Naive B cell (primary cell): ENCODE measurements at regions not wholly inside any gene's neighbourhood (a gene's known extent, or its start where the extent isn't known, plus 50 kb on each side); places are given as distances from the start of the nearest gene placed in this dataset.
"Not testable (repeated sequence)": the region's sequence is repeated elsewhere in the genome, so short reads cannot be mapped to it uniquely, and the experiment has no call there.

Source experiments
- ATAC-seq, 2 donors: fragments of 150-1000 bp; cut with Tn5 transposase; 2 replicates each; pipeline ENCODE4 v1.10.0; 2021; ENCODE audit warnings: low read depth in 2 of 2, mild to moderate bottlenecking in 2 of 2, moderate library complexity in 2 of 2
- DNase-seq: peaks from one replicate; pipeline ENCODE4 v3.0.0; 2022
- H3K27ac Mint-ChIP-seq, 6 donors: one replicate each; pipeline ENCODE4 v1.8.0; 2020 to 2022; ENCODE audit warnings: mild to moderate bottlenecking in 6 of 6, mixed read lengths in 6 of 6, moderate library complexity in 5 of 6, inconsistent platforms in 2 of 6
- H3K27me3 Mint-ChIP-seq, 3 donors: one replicate each; pipeline ENCODE4 v1.8.0; 2021 to 2022; ENCODE audit warnings: mixed read lengths in 3 of 3, mild to moderate bottlenecking in 1 of 3
- H3K36me3 Mint-ChIP-seq, 2 donors: one replicate each; pipeline ENCODE4 v1.8.0; 2020 to 2022; ENCODE audit warnings: mixed read lengths in 2 of 2, inconsistent platforms in 1 of 2, mild to moderate bottlenecking in 1 of 2
- H3K4me1 Mint-ChIP-seq, 3 donors: one replicate each; pipeline ENCODE4 v1.8.0; 2020 to 2022; ENCODE audit warnings: mixed read lengths in 3 of 3, inconsistent platforms in 1 of 3, mild to moderate bottlenecking in 1 of 3, moderate library complexity in 1 of 3
- H3K4me3 Mint-ChIP-seq, 8 donors: one replicate each; pipeline ENCODE4 v1.8.0; 2020 to 2022; ENCODE audit warnings: mild to moderate bottlenecking in 8 of 8, mixed read lengths in 8 of 8, moderate library complexity in 8 of 8, inconsistent platforms in 2 of 8
- H3K9me3 Mint-ChIP-seq, 7 donors: one replicate each; pipeline ENCODE4 v1.8.0; 2020 to 2022; ENCODE audit warnings: mixed read lengths in 7 of 7, mild to moderate bottlenecking in 5 of 7, inconsistent platforms in 2 of 7, moderate library complexity in 1 of 7

GRCh38 chr10:37584643-37585042, 272.8 kb downstream of the ZNF248 start:
- DNase-seq (no peak), ATAC-seq (no peak)
- Mint-ChIP-seq H3K9me3 (peaks cover 0 to 17% (median 12%) of the 10 kb centered on the region in 7 donors), H3K27ac (no peak overlapping the region), H3K4me1 (no peaks in the 10 kb centered on the region), H3K36me3 (no peaks in the 10 kb centered on the region), H3K4me3 (no peak overlapping the region), H3K27me3 (no peaks in the 10 kb centered on the region)

- Mint-ChIP-seq H3K9me3 (peaks cover 0 to 12% (median 9%) of the 10 kb centered on the region in 7 donors), H3K4me3 (no peak overlapping the region), H3K4me1 (no peaks in the 10 kb centered on the region), H3K36me3 (no peaks in the 10 kb centered on the region), H3K27me3 (no peaks in the 10 kb centered on the region), H3K27ac (no peak overlapping the region)
- DNase-seq, result no peak
- no peak for ATAC-seq
These were observed 275.2 kb downstream of the ZNF248 start for GRCh38 chr10:37582237-37582636.

- Mint-ChIP-seq H3K27ac (no peak overlapping the region), H3K4me1 (no peaks in the 10 kb centered on the region), H3K9me3 (peaks cover 0 to 27% (median 9%) of the 10 kb centered on the region in 7 donors), H3K36me3 (no peaks in the 10 kb centered on the region), H3K4me3 (no peak overlapping the region), H3K27me3 (no peaks in the 10 kb centered on the region)
- no peak for DNase-seq
- ATAC-seq, result no peak
These were observed 281.3 kb downstream of the ZNF248 start for GRCh38 chr10:37576154-37576553.

- no peak for ATAC-seq
- no peak for DNase-seq
- Mint-ChIP-seq H3K27me3 (no peaks in the 10 kb centered on the region), H3K4me1 (no peaks in the 10 kb centered on the region), H3K9me3 (peaks cover 2 to 26% (median 13%) of the 10 kb centered on the region in 7 donors), H3K36me3 (no peaks in the 10 kb centered on the region), H3K4me3 (no peak overlapping the region), H3K27ac (no peak overlapping the region)
These were observed 285.2 kb downstream of the ZNF248 start for GRCh38 chr10:37572206-37572605.

- H3K4me3 Mint-ChIP-seq, result no peak overlapping the region
These were observed 291.1 kb downstream of the ZNF248 start for GRCh38 chr10:37566332-37566731.

GRCh38 chr10:37563715-37564108, 293.7 kb downstream of the ZNF248 start:
- Mint-ChIP-seq H3K4me1 (no peaks in the 10 kb centered on the region), H3K9me3 (peaks cover 10 to 25% (median 15%) of the 10 kb centered on the region in 7 donors), H3K36me3 (no peaks in the 10 kb centered on the region), H3K27me3 (no peaks in the 10 kb centered on the region), H3K27ac (no peak overlapping the region), H3K4me3 (no peak overlapping the region)
- no peak for DNase-seq
- no peak for ATAC-seq

More at GRCh38 chr10:37566332-37566731, 291.1 kb downstream of the ZNF248 start:
- ATAC-seq, result no peak
- DNase-seq, result no peak
- Mint-ChIP-seq H3K4me1 (no peaks in the 10 kb centered on the region), H3K27ac (no peak overlapping the region), H3K9me3 (peaks cover 8 to 17% (median 9%) of the 10 kb centered on the region in 7 donors), H3K36me3 (no peaks in the 10 kb centered on the region), H3K27me3 (no peaks in the 10 kb centered on the region)

GRCh38 chr10:37563107-37563714, 294.2 kb downstream of the ZNF248 start:
- no peaks in the 10 kb centered on the region for H3K36me3 Mint-ChIP-seq
- no peak for DNase-seq
- H3K4me1 Mint-ChIP-seq, result no peaks in the 10 kb centered on the region
- no peak for ATAC-seq
- H3K9me3 Mint-ChIP-seq, result peaks cover 8 to 25% (median 10%) of the 10 kb centered on the region in 7 donors
- no peak overlapping the region for H3K4me3 Mint-ChIP-seq
- no peak overlapping the region for H3K27ac Mint-ChIP-seq
- no peaks in the 10 kb centered on the region for H3K27me3 Mint-ChIP-seq

- Mint-ChIP-seq H3K27ac (no peak overlapping the region), H3K36me3 (no peaks in the 10 kb centered on the region), H3K27me3 (no peaks in the 10 kb centered on the region), H3K4me3 (no peak overlapping the region), H3K9me3 (peaks cover 6 to 21% (median 11%) of the 10 kb centered on the region in 7 donors), H3K4me1 (no peaks in the 10 kb centered on the region)
- ATAC-seq (no peak), DNase-seq (no peak)
These were observed 304.5 kb downstream of the ZNF248 start for GRCh38 chr10:37552881-37553280.

- ATAC-seq (no peak), DNase-seq (no peak)
- Mint-ChIP-seq H3K27me3 (no peaks in the 10 kb centered on the region), H3K9me3 (peaks cover 0 to 21% (median 7%) of the 10 kb centered on the region in 7 donors), H3K36me3 (no peaks in the 10 kb centered on the region), H3K27ac (no peak overlapping the region), H3K4me3 (no peak overlapping the region), H3K4me1 (no peaks in the 10 kb centered on the region)
These were observed 308.4 kb downstream of the ZNF248 start for GRCh38 chr10:37549054-37549453.

GRCh38 chr10:37535459-37536246, 321.8 kb downstream of the ZNF248 start:
- no peaks in the 10 kb centered on the region for H3K36me3 Mint-ChIP-seq
- no peaks in the 10 kb centered on the region for H3K4me1 Mint-ChIP-seq
- H3K4me3 Mint-ChIP-seq, result no peak overlapping the region
- DNase-seq, result no peak
- ATAC-seq, result no peak
- H3K9me3 Mint-ChIP-seq, result peaks cover 5 to 30% (median 13%) of the 10 kb centered on the region in 7 donors
- peak overlapping the region in 1 of 6 donors; percentile 78 for H3K27ac Mint-ChIP-seq
- no peaks in the 10 kb centered on the region for H3K27me3 Mint-ChIP-seq

- no peaks in the 10 kb centered on the region for H3K36me3 Mint-ChIP-seq
- H3K9me3 Mint-ChIP-seq, result peaks cover 5 to 27% (median 12%) of the 10 kb centered on the region in 7 donors
These were observed 323.2 kb downstream of the ZNF248 start for GRCh38 chr10:37534166-37534565.

GRCh38 chr10:37525410-37525809, 332.0 kb downstream of the ZNF248 start:
- not testable (repeated sequence) for H3K27me3 Mint-ChIP-seq, ATAC-seq, H3K9me3 Mint-ChIP-seq, H3K27ac Mint-ChIP-seq, H3K4me3 Mint-ChIP-seq, H3K4me1 Mint-ChIP-seq, H3K36me3 Mint-ChIP-seq, DNase-seq

More at GRCh38 chr10:37534166-37534565, 323.2 kb downstream of the ZNF248 start:
- ATAC-seq (no peak), DNase-seq (no peak)
- Mint-ChIP-seq H3K4me1 (no peaks in the 10 kb centered on the region), H3K27ac (no peak overlapping the region), H3K4me3 (no peak overlapping the region), H3K27me3 (no peaks in the 10 kb centered on the region)

GRCh38 chr10:37520488-37520887, 336.9 kb downstream of the ZNF248 start:
- Mint-ChIP-seq H3K4me3 (no peak overlapping the region), H3K4me1 (no peaks in the 10 kb centered on the region), H3K9me3 (peaks cover 0 to 6% (median 4%) of the 10 kb centered on the region in 7 donors), H3K27me3 (no peaks in the 10 kb centered on the region), H3K27ac (no peak overlapping the region), H3K36me3 (no peaks in the 10 kb centered on the region)
- DNase-seq, result no peak
- ATAC-seq, result no peak

- DNase-seq, H3K36me3 Mint-ChIP-seq, H3K4me1 Mint-ChIP-seq, H3K4me3 Mint-ChIP-seq, ATAC-seq, H3K27me3 Mint-ChIP-seq, H3K27ac Mint-ChIP-seq: not testable (repeated sequence)
- peaks cover 15 to 43% (median 21%) of the 10 kb centered on the region in 7 donors for H3K9me3 Mint-ChIP-seq
These were observed 346.9 kb downstream of the ZNF248 start for GRCh38 chr10:37510520-37510919.
